SK-N-SH (cell line): ENCODE measurements at regions not wholly inside any gene's neighbourhood (a gene's known extent, or its start where the extent isn't known, plus 50 kb on each side); places are given as distances from the start of the nearest gene placed in this dataset.

Experiments
- GABPA ChIP-seq: IDR thresholded peaks from 2 replicates; pipeline ENCODE4 v1.4.0; 2012; ENCODE audit warnings: low read depth, mild to moderate bottlenecking
- POLR2AphosphoS5 ChIP-seq: IDR thresholded peaks from 2 replicates; pipeline ENCODE4 v1.6.1; 2012; ENCODE audit warnings: low read depth, low read length
- TF ChIP-seq, protein P1 (sequence below): fragments of 200-600 bp; sonication (generic); IDR thresholded peaks from 2 replicates; pipeline ENCODE4 v1.6.1; 2017; ENCODE audit warnings: antibody characterized with exemption, mild to moderate bottlenecking, moderate library complexity

DNA sequence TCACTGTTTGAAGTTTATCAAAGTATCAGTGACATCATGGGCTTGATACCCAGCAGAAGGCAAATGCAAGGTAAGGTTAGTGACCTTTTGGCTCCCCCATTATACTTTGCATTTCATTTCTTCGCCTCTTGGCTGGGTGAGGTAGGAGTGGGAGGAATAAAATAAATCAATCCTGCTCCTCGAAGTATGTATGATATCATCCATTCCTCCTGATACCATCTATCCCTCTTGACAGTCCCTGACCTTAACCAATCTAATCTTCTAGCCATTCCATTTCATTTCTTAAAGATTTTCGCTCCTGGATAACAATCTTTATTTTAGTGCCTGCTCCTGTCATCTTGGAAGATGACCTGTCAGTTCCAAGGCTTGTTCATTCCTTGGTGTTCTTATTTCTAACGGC lies 1083.3 kb downstream of the NXPH1 start:
- TF ChIP-seq, protein P1, sequence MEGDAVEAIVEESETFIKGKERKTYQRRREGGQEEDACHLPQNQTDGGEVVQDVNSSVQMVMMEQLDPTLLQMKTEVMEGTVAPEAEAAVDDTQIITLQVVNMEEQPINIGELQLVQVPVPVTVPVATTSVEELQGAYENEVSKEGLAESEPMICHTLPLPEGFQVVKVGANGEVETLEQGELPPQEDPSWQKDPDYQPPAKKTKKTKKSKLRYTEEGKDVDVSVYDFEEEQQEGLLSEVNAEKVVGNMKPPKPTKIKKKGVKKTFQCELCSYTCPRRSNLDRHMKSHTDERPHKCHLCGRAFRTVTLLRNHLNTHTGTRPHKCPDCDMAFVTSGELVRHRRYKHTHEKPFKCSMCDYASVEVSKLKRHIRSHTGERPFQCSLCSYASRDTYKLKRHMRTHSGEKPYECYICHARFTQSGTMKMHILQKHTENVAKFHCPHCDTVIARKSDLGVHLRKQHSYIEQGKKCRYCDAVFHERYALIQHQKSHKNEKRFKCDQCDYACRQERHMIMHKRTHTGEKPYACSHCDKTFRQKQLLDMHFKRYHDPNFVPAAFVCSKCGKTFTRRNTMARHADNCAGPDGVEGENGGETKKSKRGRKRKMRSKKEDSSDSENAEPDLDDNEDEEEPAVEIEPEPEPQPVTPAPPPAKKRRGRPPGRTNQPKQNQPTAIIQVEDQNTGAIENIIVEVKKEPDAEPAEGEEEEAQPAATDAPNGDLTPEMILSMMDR = no peak
- TF ChIP-seq POLR2AphosphoS5 (no peak), GABPA (no peak)
